ENCODE measurements at regions not wholly inside any gene's neighbourhood (a gene's known extent, or its start where the extent isn't known, plus 50 kb on each side); places are given as distances from the start of the nearest gene placed in this dataset.

DNA sequence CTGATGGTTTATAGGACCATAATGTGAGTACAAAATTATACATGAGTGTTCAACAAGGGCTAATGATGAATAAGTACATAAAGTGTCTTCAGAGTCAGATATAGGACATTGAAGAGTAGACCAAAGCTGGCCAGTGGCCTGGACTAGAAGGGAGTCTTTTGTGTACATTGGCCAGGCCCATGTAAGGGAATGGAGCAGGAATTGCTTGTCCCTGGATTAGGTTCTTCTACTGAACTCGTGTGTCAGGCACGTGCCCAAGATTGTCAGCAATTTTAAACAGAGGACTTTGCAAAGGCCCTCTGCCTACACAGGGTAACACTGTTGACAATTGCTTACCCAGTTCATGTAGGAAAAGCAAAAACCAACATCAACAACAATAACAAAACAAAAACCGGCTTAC, 196.0 kb upstream of the SEL1L start:
- TF ChIP-seq CTCF (IDR thresholded peaks at IDR 0.05; ENCODE audit: low read depth, low read length) = no peak
- ChIA-PET CTCF (no interaction called here), POLR2A (no interaction called here)
- no peak overlapping the region for H3K4me3 ChIP-seq (ENCODE audit: low read depth, low read length)
- H3K27ac ChIP-seq (ENCODE audit: low read depth, low read length) = no peak overlapping the region
- H3K9me3 ChIP-seq (ENCODE audit: control insufficient read depth, insufficient read depth, low read length) = peaks cover 5% of the 10 kb centered on the region
- H3K27me3 ChIP-seq (ENCODE audit: control insufficient read depth, insufficient read depth, low read length) = no peaks in the 10 kb centered on the region
- DNase-seq (ENCODE audit: low read depth, low spot score) = no peak

- Histone ChIP-seq H3K27me3 (ENCODE audit: control insufficient read depth, insufficient read depth, low read length) (no peaks in the 10 kb centered on the region), H3K27ac (ENCODE audit: low read depth, low read length) (no peak overlapping the region), H3K9me3 (ENCODE audit: control insufficient read depth, insufficient read depth, low read length) (peaks cover 2% of the 10 kb centered on the region; the same call in 1 of the 2 replicates), H3K4me3 (ENCODE audit: low read depth, low read length) (no peak overlapping the region)
- no peak for DNase-seq (ENCODE audit: low read depth, low spot score)
- POLR2A ChIA-PET = no interaction called here
- CTCF ChIA-PET = interaction anchor here (0.6 kb wide), 1 partner anchor 314 kb away, joined by 3 read pairs; no protein-coding TSS in a partner anchor
- no peak for TF ChIP-seq CTCF (IDR thresholded peaks at IDR 0.05; ENCODE audit: low read depth, low read length)
Measured at GRCh38 chr14:81737938-81738337, 204.3 kb upstream of the SEL1L start.

DNA sequence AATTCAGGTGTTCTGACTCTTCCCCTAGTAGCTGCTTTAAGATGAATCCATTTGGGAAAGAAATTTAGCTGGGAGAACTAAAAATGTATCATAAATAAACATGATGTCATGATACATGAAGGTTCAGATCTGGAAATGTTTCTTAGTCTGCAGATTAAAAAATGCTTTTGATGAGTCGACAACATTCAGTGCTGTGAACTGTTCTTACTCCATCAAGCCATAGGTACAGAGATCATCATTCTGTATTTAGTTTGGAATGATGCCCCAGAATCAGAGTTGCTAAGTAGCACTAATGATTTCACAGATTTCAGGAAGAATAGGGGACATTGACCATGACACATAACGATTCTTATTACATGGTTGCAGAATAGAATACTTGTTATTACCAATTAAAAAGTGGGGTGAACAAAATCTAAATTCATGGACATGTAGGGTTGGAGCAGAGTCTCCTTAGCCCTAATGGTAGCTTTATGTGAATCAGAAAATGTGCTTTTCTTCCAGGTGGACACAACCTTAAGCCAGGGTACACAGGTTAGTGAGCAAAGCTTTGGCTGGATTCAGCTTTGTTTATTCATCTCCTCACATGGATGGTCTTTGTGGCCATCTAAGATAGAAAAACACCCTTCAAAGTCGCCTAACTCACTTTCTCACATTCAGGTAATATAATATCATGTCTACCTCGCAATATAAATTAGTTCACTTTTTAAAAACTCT, 205.4 kb upstream of the SEL1L start:
- Histone ChIP-seq H3K27ac (ENCODE audit: low read depth, low read length) (no peak overlapping the region), H3K27me3 (ENCODE audit: control insufficient read depth, insufficient read depth, low read length) (no peaks in the 10 kb centered on the region), H3K4me3 (ENCODE audit: low read depth, low read length) (no peak overlapping the region), H3K9me3 (ENCODE audit: control insufficient read depth, insufficient read depth, low read length) (peaks cover 2% of the 10 kb centered on the region; the same call in 1 of the 2 replicates)
- TF ChIP-seq CTCF (IDR thresholded peaks at IDR 0.05; ENCODE audit: low read depth, low read length) = no peak
- DNase-seq (ENCODE audit: low read depth, low spot score) = no peak
- ChIA-PET CTCF (no interaction called here), POLR2A (no interaction called here)

- Histone ChIP-seq H3K27me3 (ENCODE audit: control insufficient read depth, insufficient read depth, low read length) (no peaks in the 10 kb centered on the region), H3K9me3 (ENCODE audit: control insufficient read depth, insufficient read depth, low read length) (peaks cover 13% of the 10 kb centered on the region; the same call in 1 of the 2 replicates), H3K4me3 (ENCODE audit: low read depth, low read length) (no peak overlapping the region), H3K27ac (ENCODE audit: low read depth, low read length) (no peak overlapping the region)
- DNase-seq (ENCODE audit: low read depth, low spot score) = no peak
- no peak for TF ChIP-seq CTCF (IDR thresholded peaks at IDR 0.05; ENCODE audit: low read depth, low read length)
- ChIA-PET CTCF (no interaction called here), POLR2A (no interaction called here)
Measured at GRCh38 chr14:81743605-81744004, 210.0 kb upstream of the SEL1L start.

DNA sequence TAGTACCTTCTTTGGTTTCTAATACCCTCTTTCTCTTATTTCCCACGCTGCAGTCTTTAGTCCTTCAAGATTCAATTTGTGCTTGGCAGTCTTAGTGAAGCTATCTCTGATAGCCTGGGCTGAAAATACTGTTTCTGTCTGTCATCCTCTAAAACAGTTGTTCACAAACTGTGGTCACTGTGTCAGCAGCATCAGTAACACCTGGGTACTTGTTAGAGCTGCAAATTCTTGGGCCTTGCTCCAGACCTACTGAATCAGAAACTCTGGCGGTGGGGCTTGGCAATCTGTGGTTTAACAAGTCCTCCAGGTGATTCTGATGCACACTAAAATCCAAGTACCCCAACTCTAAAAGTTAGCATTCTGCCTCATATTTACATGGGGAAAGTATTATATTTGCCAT, 217.5 kb upstream of the SEL1L start:
- Histone ChIP-seq H3K4me3 (ENCODE audit: low read depth, low read length) (no peak overlapping the region), H3K27me3 (ENCODE audit: control insufficient read depth, insufficient read depth, low read length) (no peaks in the 10 kb centered on the region), H3K27ac (ENCODE audit: low read depth, low read length) (no peak overlapping the region), H3K9me3 (ENCODE audit: control insufficient read depth, insufficient read depth, low read length) (peaks cover 11% of the 10 kb centered on the region; the same call in 1 of the 2 replicates)
- no peak for TF ChIP-seq CTCF (IDR thresholded peaks at IDR 0.05; ENCODE audit: low read depth, low read length)
- POLR2A ChIA-PET = no interaction called here
- CTCF ChIA-PET = no interaction called here
- DNase-seq (ENCODE audit: low read depth, low spot score) = no peak
